Duodenal mucosa (tissue), 2 donors: ENCODE measurements at regions not wholly inside any gene's neighbourhood (a gene's known extent, or its start where the extent isn't known, plus 50 kb on each side); places are given as distances from the start of the nearest gene placed in this dataset.

Experiments
- H3K27ac ChIP-seq: one replicate; pipeline ENCODE4 v1.7.0; 2013; ENCODE audit warnings: low read depth, low read length
- H3K27me3 ChIP-seq, 2 donors: one replicate each; pipeline ENCODE4 v1.7.0; 2013; ENCODE audit warnings: low read length in 2 of 2, control low read depth in 1 of 2; ENCODE audit not compliant: insufficient read depth in 2 of 2, control insufficient read depth in 1 of 2
- H3K36me3 ChIP-seq, 2 donors: one replicate each; pipeline ENCODE4 v1.7.0; 2013; ENCODE audit warnings: low read length in 2 of 2, control low read depth in 1 of 2; ENCODE audit not compliant: insufficient read depth in 2 of 2, control insufficient read depth in 1 of 2
- H3K4me1 ChIP-seq, 2 donors: one replicate each; pipeline ENCODE4 v1.7.0; 2013; ENCODE audit warnings: low read length in 2 of 2, control low read depth in 1 of 2; ENCODE audit not compliant: insufficient read depth in 2 of 2, control insufficient read depth in 1 of 2
- H3K4me3 ChIP-seq, 2 donors: one replicate each; pipeline ENCODE4 v1.7.0; 2013; ENCODE audit warnings: low read length in 2 of 2, low read depth in 1 of 2
- H3K9ac ChIP-seq, 2 donors: one replicate each; pipeline ENCODE4 v1.7.0; 2013; ENCODE audit warnings: low read length in 2 of 2, low read depth in 1 of 2
- H3K9me3 ChIP-seq, 2 donors: one replicate each; pipeline ENCODE4 v1.7.0; 2013; ENCODE audit warnings: low read length in 2 of 2, control low read depth in 1 of 2; ENCODE audit not compliant: control insufficient read depth in 1 of 2

- Histone ChIP-seq H3K9ac (no peak overlapping the region), H3K4me1 (peaks cover 0 to 3% of the 10 kb centered on the region in 2 donors), H3K27me3 (peaks cover 9 to 21% of the 10 kb centered on the region in 2 donors), H3K4me3 (no peak overlapping the region), H3K27ac (no peak overlapping the region), H3K36me3 (no peaks in the 10 kb centered on the region), H3K9me3 (no peaks in the 10 kb centered on the region)
Measured at GRCh38 chr6:165822501-165822900, 159.5 kb upstream of the PDE10A start.

- Histone ChIP-seq H3K9me3 (no peaks in the 10 kb centered on the region), H3K4me3 (no peak overlapping the region), H3K4me1 (peaks cover 0 to 3% of the 10 kb centered on the region in 2 donors), H3K9ac (no peak overlapping the region), H3K36me3 (no peaks in the 10 kb centered on the region), H3K27me3 (peaks cover 14 to 24% of the 10 kb centered on the region in 2 donors), H3K27ac (no peak overlapping the region)
Measured at GRCh38 chr6:165821754-165822153, 158.7 kb upstream of the PDE10A start.

GRCh38 chr6:165820934-165821333, 157.9 kb upstream of the PDE10A start:
- H3K27ac ChIP-seq: no peak overlapping the region
- peaks cover 14 to 24% of the 10 kb centered on the region in 2 donors for H3K27me3 ChIP-seq
- no peak overlapping the region for H3K4me3 ChIP-seq
- H3K4me1 ChIP-seq: peaks cover 0 to 3% of the 10 kb centered on the region in 2 donors
- H3K36me3 ChIP-seq: no peaks in the 10 kb centered on the region
- no peaks in the 10 kb centered on the region for H3K9me3 ChIP-seq
- H3K9ac ChIP-seq: no peak overlapping the region

GRCh38 chr6:165820407-165820806, 157.4 kb upstream of the PDE10A start:
- peaks cover 0 to 3% of the 10 kb centered on the region in 2 donors for H3K4me1 ChIP-seq
- H3K9me3 ChIP-seq: no peaks in the 10 kb centered on the region

GRCh38 chr6:165819394-165819793, 156.4 kb upstream of the PDE10A start:
- peaks cover 14 to 24% of the 10 kb centered on the region in 2 donors for H3K27me3 ChIP-seq
- peak overlapping the region in 1 of 2 donors; percentile 28 for H3K4me3 ChIP-seq
- H3K36me3 ChIP-seq: no peaks in the 10 kb centered on the region

More at GRCh38 chr6:165820407-165820806, 157.4 kb upstream of the PDE10A start:
- Histone ChIP-seq H3K27ac (no peak overlapping the region), H3K4me3 (no peak overlapping the region), H3K27me3 (peaks cover 14 to 24% of the 10 kb centered on the region in 2 donors), H3K36me3 (no peaks in the 10 kb centered on the region), H3K9ac (no peak overlapping the region)

GRCh38 chr6:165818200-165818599, 155.2 kb upstream of the PDE10A start:
- Histone ChIP-seq H3K4me3 (no peak overlapping the region), H3K4me1 (peaks cover 0 to 3% of the 10 kb centered on the region in 2 donors), H3K9ac (no peak overlapping the region), H3K27me3 (peaks cover 14 to 24% of the 10 kb centered on the region in 2 donors), H3K9me3 (no peaks in the 10 kb centered on the region), H3K36me3 (no peaks in the 10 kb centered on the region), H3K27ac (no peak overlapping the region)

More at GRCh38 chr6:165819394-165819793, 156.4 kb upstream of the PDE10A start:
- H3K9ac ChIP-seq: no peak overlapping the region
- H3K4me1 ChIP-seq: peaks cover 0 to 3% of the 10 kb centered on the region in 2 donors
- no peaks in the 10 kb centered on the region for H3K9me3 ChIP-seq
- H3K27ac ChIP-seq: no peak overlapping the region

GRCh38 chr6:165817771-165818170, 154.7 kb upstream of the PDE10A start:
- no peaks in the 10 kb centered on the region for H3K36me3 ChIP-seq
- no peak overlapping the region for H3K27ac ChIP-seq
- H3K4me3 ChIP-seq: no peak overlapping the region
- H3K9me3 ChIP-seq: no peaks in the 10 kb centered on the region
- H3K9ac ChIP-seq: no peak overlapping the region
- peaks cover 14 to 24% of the 10 kb centered on the region in 2 donors for H3K27me3 ChIP-seq
- H3K4me1 ChIP-seq: peaks cover 0 to 3% of the 10 kb centered on the region in 2 donors

GRCh38 chr6:165817148-165817547, 154.1 kb upstream of the PDE10A start:
- H3K9ac ChIP-seq: no peak overlapping the region
- H3K9me3 ChIP-seq: no peaks in the 10 kb centered on the region
- no peaks in the 10 kb centered on the region for H3K36me3 ChIP-seq
- peaks cover 0 to 3% of the 10 kb centered on the region in 2 donors for H3K4me1 ChIP-seq
- peaks cover 14 to 24% of the 10 kb centered on the region in 2 donors for H3K27me3 ChIP-seq
- H3K4me3 ChIP-seq: no peak overlapping the region
- no peak overlapping the region for H3K27ac ChIP-seq

- Histone ChIP-seq H3K9ac (no peak overlapping the region), H3K4me1 (peaks cover 0 to 3% of the 10 kb centered on the region in 2 donors)
Measured at GRCh38 chr6:165814679-165815078, 151.6 kb upstream of the PDE10A start.

GRCh38 chr6:165811512-165811911, 148.5 kb upstream of the PDE10A start:
- Histone ChIP-seq H3K4me3 (no peak overlapping the region), H3K27me3 (no peaks in the 10 kb centered on the region), H3K9me3 (peaks cover 4 to 5% of the 10 kb centered on the region in 2 donors), H3K4me1 (no peaks in the 10 kb centered on the region), H3K27ac (no peak overlapping the region), H3K36me3 (no peaks in the 10 kb centered on the region), H3K9ac (no peak overlapping the region)

More at GRCh38 chr6:165814679-165815078, 151.6 kb upstream of the PDE10A start:
- Histone ChIP-seq H3K9me3 (peaks cover 0 to 4% of the 10 kb centered on the region in 2 donors), H3K4me3 (no peak overlapping the region), H3K27ac (no peak overlapping the region), H3K36me3 (no peaks in the 10 kb centered on the region), H3K27me3 (peaks cover 13 to 23% of the 10 kb centered on the region in 2 donors)
